Calu3 (cell line): ENCODE measurements at regions not wholly inside any gene's neighbourhood (a gene's known extent, or its start where the extent isn't known, plus 50 kb on each side); places are given as distances from the start of the nearest gene placed in this dataset.

Experiments used
- BruUV-seq: library from RNA; stranded (reverse); fragments of 400-500 nt; replicated peaks from 2 replicates; lab custom pipeline; 2021; lab: Mats Ljungman, UMichigan
- CTCF ChIA-PET: fragments of 300-600 bp; sonication (Branson Sonifier 250); formaldehyde crosslinking; loops from one replicate; lab custom pipeline; 2022; ENCODE audit warnings: antibody characterized with exemption; lab: Charles Lee
- DNase-seq: peaks from one replicate; pipeline ENCODE4 v3.0.0; 2022
- H3K27ac Mint-ChIP-seq: one replicate; pipeline ENCODE4 v1.8.0; 2022; ENCODE audit warnings: mixed read lengths; ENCODE audit not compliant: unreplicated experiment
- H3K27me3 Mint-ChIP-seq: one replicate; pipeline ENCODE4 v1.8.0; 2022; ENCODE audit warnings: mixed read lengths; ENCODE audit not compliant: unreplicated experiment
- H3K36me3 Mint-ChIP-seq: one replicate; pipeline ENCODE4 v1.8.0; 2022; ENCODE audit warnings: mild to moderate bottlenecking, moderate library complexity, mixed read lengths; ENCODE audit not compliant: insufficient read depth, unreplicated experiment
- H3K4me1 Mint-ChIP-seq: one replicate; pipeline ENCODE4 v1.8.0; 2022; ENCODE audit warnings: mild to moderate bottlenecking, low read depth, mixed read lengths; ENCODE audit not compliant: unreplicated experiment
- H3K4me3 Mint-ChIP-seq: one replicate; pipeline ENCODE4 v1.8.0; 2022; ENCODE audit warnings: mild to moderate bottlenecking, low read depth, moderate library complexity, mixed read lengths; ENCODE audit not compliant: unreplicated experiment
- H3K9me3 Mint-ChIP-seq: one replicate; pipeline ENCODE4 v1.8.0; 2022; ENCODE audit warnings: low read depth, mixed read lengths; ENCODE audit not compliant: unreplicated experiment
- intact Hi-C: fragments of 100-400 bp; cut with micrococcal nuclease; formaldehyde crosslinking; loops from one replicate; pipeline ENCODE4 v1.10.0; 2022; ENCODE audit not compliant: unreplicated experiment
- TF ChIP-seq, protein P1 (sequence below): fragments of 200-600 bp; IDR thresholded peaks from one replicate; pipeline ENCODE4 v1.8.0; 2022; ENCODE audit warnings: antibody characterized with exemption; ENCODE audit not compliant: unreplicated experiment

GRCh38 chr9:75418518-75418917 lies 330.2 kb downstream of the OSTF1 start:
- H3K27me3 Mint-ChIP-seq: peaks cover 19% of the 10 kb centered on the region
- no peaks in the 10 kb centered on the region for H3K4me1 Mint-ChIP-seq
- TF ChIP-seq, protein P1, sequence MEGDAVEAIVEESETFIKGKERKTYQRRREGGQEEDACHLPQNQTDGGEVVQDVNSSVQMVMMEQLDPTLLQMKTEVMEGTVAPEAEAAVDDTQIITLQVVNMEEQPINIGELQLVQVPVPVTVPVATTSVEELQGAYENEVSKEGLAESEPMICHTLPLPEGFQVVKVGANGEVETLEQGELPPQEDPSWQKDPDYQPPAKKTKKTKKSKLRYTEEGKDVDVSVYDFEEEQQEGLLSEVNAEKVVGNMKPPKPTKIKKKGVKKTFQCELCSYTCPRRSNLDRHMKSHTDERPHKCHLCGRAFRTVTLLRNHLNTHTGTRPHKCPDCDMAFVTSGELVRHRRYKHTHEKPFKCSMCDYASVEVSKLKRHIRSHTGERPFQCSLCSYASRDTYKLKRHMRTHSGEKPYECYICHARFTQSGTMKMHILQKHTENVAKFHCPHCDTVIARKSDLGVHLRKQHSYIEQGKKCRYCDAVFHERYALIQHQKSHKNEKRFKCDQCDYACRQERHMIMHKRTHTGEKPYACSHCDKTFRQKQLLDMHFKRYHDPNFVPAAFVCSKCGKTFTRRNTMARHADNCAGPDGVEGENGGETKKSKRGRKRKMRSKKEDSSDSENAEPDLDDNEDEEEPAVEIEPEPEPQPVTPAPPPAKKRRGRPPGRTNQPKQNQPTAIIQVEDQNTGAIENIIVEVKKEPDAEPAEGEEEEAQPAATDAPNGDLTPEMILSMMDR: no peak
- no peaks in the 10 kb centered on the region for H3K36me3 Mint-ChIP-seq
- intact Hi-C loops: no loop called here
- H3K27ac Mint-ChIP-seq: no peak overlapping the region
- CTCF ChIA-PET: no interaction called here
- no peaks in the 10 kb centered on the region for H3K9me3 Mint-ChIP-seq
- DNase-seq: no peak
- no peak overlapping the region for H3K4me3 Mint-ChIP-seq
- no TSS peak for BruUV-seq

DNA sequence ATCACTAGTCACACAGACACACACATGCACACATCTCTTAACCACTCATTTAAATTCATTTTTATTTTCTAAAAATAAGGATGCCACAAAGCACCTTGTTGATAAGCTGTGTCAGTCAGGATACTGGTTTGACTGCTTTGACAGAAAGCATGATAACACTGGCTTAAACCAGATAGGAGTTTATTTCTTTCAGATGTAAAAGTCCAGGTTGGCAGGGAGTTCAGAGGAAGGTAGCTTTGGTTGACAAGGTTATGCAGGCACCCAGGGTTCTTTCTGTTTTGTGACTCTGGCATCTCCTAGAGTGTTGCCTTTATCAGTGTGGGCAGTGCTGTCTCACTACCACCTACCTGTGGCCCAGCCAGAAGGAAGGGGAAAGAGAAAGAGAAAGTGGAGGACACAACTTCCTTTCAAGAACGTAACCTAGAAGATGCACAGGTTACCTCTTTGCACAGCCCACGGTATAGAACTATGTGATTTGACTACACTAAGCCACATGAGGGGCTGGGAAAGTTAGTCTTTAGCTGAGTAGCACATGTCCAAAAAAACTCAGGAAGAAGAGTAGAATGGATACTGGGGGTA lies 334.7 kb downstream of the OSTF1 start:
- Mint-ChIP-seq H3K36me3 (peaks cover 5% of the 10 kb centered on the region), H3K27me3 (peaks cover 35% of the 10 kb centered on the region), H3K4me1 (no peaks in the 10 kb centered on the region), H3K27ac (no peak overlapping the region), H3K9me3 (no peaks in the 10 kb centered on the region), H3K4me3 (no peak overlapping the region)
- CTCF ChIA-PET: no interaction called here
- no peak for DNase-seq
- TF ChIP-seq, protein P1: no peak
- no TSS peak for BruUV-seq
- intact Hi-C loops: loop anchor here (10.0 kb wide), 1 partner anchor 162 kb away; no protein-coding TSS in a partner anchor

DNA sequence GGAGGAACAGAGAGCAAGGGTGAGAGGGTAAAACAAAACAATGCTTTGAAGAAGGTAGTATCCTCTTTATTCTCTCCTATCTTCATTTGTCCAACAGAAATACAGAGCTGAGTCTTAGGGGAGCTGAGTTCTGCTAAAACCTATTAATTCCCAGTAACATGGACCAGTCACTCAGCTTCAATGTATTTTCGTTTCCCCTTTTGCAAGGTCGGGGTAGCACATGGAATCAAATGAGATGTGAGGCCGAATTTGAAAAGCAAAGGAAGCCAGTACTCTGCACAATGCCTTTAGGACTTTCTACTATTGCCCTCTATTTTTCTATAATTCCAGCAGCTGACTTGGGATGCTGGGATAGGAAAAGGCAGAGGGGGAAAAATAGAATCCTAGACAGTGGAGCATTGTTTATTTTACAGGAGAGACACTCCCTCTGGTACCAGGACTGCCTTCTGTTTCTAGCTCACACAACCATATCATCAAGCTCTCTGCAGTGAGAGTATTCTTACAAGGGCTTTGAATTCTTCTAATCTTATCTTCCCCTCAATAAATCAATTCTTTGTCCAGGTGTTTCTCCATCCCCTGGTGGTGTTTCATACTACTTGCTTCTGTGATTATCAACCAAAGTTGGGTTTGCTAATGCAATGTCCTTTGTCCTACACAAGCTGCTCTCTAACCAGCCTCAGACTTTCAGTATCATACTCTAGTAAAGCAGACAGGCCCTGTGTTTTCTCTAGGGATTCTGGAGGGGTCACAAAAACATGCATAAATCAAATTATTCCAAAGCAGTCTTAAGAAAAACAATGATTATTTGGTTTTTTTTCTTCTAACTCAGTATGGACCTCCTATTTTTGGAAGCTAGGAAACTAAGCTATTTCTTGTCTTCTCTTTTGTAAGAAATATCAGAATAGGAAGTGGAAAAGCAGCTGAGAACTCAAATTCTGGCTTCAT lies 341.5 kb downstream of the OSTF1 start:
- DNase-seq: no peak
- peaks cover 67% of the 10 kb centered on the region for H3K27me3 Mint-ChIP-seq

GRCh38 chr9:75431375-75431774 lies 343.1 kb downstream of the OSTF1 start:
- no TSS peak for BruUV-seq
- TF ChIP-seq, protein P1: no peak
- H3K4me1 Mint-ChIP-seq: no peaks in the 10 kb centered on the region
- no peak overlapping the region for H3K27ac Mint-ChIP-seq
- H3K27me3 Mint-ChIP-seq: peaks cover 72% of the 10 kb centered on the region
- no peaks in the 10 kb centered on the region for H3K9me3 Mint-ChIP-seq
- H3K4me3 Mint-ChIP-seq: no peak overlapping the region
- no peak for DNase-seq
- no peaks in the 10 kb centered on the region for H3K36me3 Mint-ChIP-seq
- intact Hi-C loops: no loop called here
- CTCF ChIA-PET: no interaction called here

More for the DNA sequence above, 341.5 kb downstream of the OSTF1 start:
- no TSS peak for BruUV-seq
- Mint-ChIP-seq H3K4me3 (no peak overlapping the region), H3K27ac (no peak overlapping the region), H3K9me3 (no peaks in the 10 kb centered on the region), H3K36me3 (no peaks in the 10 kb centered on the region), H3K4me1 (no peaks in the 10 kb centered on the region)
- intact Hi-C loops: loop anchor here (10.0 kb wide), 1 partner anchor 155 kb away; no protein-coding TSS in a partner anchor
- TF ChIP-seq, protein P1: no peak
- CTCF ChIA-PET: interaction anchor here (0.6 kb wide), 1 partner anchor 13 kb away, joined by 5 read pairs; no protein-coding TSS in a partner anchor
